ENCODE measurements at regions not wholly inside any gene's neighbourhood (a gene's known extent, or its start where the extent isn't known, plus 50 kb on each side); places are given as distances from the start of the nearest gene placed in this dataset.

GRCh38 chr10:108471420-108471819 is 1306.9 kb upstream of the SORCS1 start:
- H3K27me3 ChIP-seq (ENCODE audit: insufficient read depth, low read depth): no peaks in the 10 kb centered on the region
- no peak for TF ChIP-seq EZH2 (IDR thresholded peaks at IDR 0.05; ENCODE audit: low read depth)
- TF ChIP-seq, protein P1, sequence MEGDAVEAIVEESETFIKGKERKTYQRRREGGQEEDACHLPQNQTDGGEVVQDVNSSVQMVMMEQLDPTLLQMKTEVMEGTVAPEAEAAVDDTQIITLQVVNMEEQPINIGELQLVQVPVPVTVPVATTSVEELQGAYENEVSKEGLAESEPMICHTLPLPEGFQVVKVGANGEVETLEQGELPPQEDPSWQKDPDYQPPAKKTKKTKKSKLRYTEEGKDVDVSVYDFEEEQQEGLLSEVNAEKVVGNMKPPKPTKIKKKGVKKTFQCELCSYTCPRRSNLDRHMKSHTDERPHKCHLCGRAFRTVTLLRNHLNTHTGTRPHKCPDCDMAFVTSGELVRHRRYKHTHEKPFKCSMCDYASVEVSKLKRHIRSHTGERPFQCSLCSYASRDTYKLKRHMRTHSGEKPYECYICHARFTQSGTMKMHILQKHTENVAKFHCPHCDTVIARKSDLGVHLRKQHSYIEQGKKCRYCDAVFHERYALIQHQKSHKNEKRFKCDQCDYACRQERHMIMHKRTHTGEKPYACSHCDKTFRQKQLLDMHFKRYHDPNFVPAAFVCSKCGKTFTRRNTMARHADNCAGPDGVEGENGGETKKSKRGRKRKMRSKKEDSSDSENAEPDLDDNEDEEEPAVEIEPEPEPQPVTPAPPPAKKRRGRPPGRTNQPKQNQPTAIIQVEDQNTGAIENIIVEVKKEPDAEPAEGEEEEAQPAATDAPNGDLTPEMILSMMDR (conservative IDR thresholded peaks at IDR 0.05): no peak
- no TSS peak for BruUV-seq (replicated peaks)

DNA sequence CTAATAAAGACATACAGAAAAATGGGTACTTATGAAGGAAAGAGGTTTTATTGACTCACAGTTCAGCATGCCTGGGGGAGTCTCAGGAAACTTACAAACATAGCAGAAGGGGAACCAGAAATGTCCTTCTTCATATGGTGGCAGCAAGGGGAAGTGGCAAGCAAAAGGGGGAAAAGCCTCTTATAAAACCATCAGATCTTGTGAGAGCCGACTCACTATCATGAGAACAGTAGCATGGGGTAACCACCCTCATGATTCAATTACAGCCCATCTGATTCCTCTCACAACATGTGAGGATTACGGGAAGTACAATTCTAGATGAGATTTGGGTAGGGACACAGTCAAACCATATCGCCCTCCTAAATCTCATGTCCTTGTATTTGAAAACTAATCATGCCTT is 1305.4 kb upstream of the SORCS1 start:
- H3K9me2 ChIP-seq (ENCODE audit: insufficient read depth): no peaks in the 10 kb centered on the region
- no peak overlapping the region for H3K4me2 ChIP-seq
- no peak overlapping the region for H3K27ac ChIP-seq
- H3K36me3 ChIP-seq (ENCODE audit: low read depth): no peaks in the 10 kb centered on the region
- no TSS peak for BruUV-seq (replicated peaks)
- H3F3A ChIP-seq (ENCODE audit: insufficient read depth, low read depth): no peaks in the 10 kb centered on the region
- no peaks in the 10 kb centered on the region for H3K79me2 ChIP-seq (ENCODE audit: low read depth)
- H3K4me3 ChIP-seq: no peak overlapping the region
- CTCF ChIA-PET: no interaction called here
- H3K4me1 ChIP-seq (replicated peaks; ENCODE audit: insufficient read depth): no peaks in the 10 kb centered on the region
- H3K27me3 ChIP-seq (ENCODE audit: insufficient read depth, low read depth): no peaks in the 10 kb centered on the region
- POLR2A ChIA-PET (ENCODE audit: unreplicated experiment): no interaction called here
- intact Hi-C loops (cut with micrococcal nuclease; ENCODE audit: unreplicated experiment): no loop called here
- no peaks in the 10 kb centered on the region for H4K20me1 ChIP-seq (ENCODE audit: insufficient read depth)
- no peak overlapping the region for H2AFZ ChIP-seq
- H3K9me3 ChIP-seq (ENCODE audit: insufficient read depth, low read depth): no peaks in the 10 kb centered on the region
- no peak for DNase-seq
- no peak for TF ChIP-seq EZH2 (IDR thresholded peaks at IDR 0.05; ENCODE audit: low read depth)
- TF ChIP-seq, protein P1 (conservative IDR thresholded peaks at IDR 0.05): no peak

More at GRCh38 chr10:108471420-108471819, 1306.9 kb upstream of the SORCS1 start:
- no peak overlapping the region for H3K4me2 ChIP-seq
- H3K9me3 ChIP-seq (ENCODE audit: insufficient read depth, low read depth): no peaks in the 10 kb centered on the region
- ChIA-PET POLR2A (ENCODE audit: unreplicated experiment) (no interaction called here), CTCF (no interaction called here)
- no peaks in the 10 kb centered on the region for H3K36me3 ChIP-seq (ENCODE audit: low read depth)
- H4K20me1 ChIP-seq (ENCODE audit: insufficient read depth): no peaks in the 10 kb centered on the region
- no peaks in the 10 kb centered on the region for H3K9me2 ChIP-seq (ENCODE audit: insufficient read depth)
- no peak overlapping the region for H2AFZ ChIP-seq
- no peaks in the 10 kb centered on the region for H3F3A ChIP-seq (ENCODE audit: insufficient read depth, low read depth)
- no peak overlapping the region for H3K4me3 ChIP-seq
- H3K79me2 ChIP-seq (ENCODE audit: low read depth): no peaks in the 10 kb centered on the region
- H3K4me1 ChIP-seq (replicated peaks; ENCODE audit: insufficient read depth): no peaks in the 10 kb centered on the region
- H3K27ac ChIP-seq: no peak overlapping the region
- DNase-seq: no peak
- intact Hi-C loops (cut with micrococcal nuclease; ENCODE audit: unreplicated experiment): no loop called here

DNA sequence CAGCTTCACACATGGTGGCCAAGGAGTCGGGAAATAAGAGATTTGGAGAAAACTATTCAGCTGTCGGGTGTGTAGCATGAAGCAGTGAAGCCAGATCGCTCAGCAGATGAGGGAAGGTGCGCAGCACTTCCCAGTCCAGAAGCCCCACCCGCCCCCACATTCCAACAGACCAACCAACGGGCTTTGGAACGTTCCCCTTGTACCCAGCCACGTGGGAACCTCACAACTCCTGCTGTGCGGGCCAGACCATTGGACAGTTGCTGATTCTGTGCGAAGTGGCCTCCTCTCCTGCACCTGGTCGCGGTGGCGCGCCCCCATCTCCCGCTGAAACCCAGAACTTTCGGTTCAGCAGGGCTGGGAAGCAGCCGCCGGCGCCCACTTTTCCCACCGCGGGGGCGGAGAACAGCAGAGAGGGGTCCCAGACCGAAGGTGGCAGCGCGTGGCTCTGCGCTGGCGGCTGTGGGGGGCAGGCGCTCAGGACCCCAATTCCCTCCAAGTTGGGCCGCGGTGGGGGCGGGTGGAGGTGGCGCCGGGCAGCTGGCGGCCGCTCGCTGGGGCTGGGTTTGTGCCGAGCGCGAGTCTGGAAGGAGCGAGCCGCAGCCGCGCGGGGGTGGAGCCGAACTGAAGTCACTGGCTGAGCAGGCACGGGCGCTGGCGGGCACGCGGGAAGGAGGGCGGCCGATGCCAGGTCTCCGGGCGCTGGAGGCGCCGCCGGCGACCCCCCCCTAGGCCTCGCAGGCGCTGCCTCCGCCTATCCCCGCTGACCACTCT is 1301.5 kb upstream of the SORCS1 start:
- no peak overlapping the region for H2AFZ ChIP-seq
- no peaks in the 10 kb centered on the region for H3K27me3 ChIP-seq (ENCODE audit: insufficient read depth, low read depth)
- no peaks in the 10 kb centered on the region for H3F3A ChIP-seq (ENCODE audit: insufficient read depth, low read depth)
- no peaks in the 10 kb centered on the region for H3K36me3 ChIP-seq (ENCODE audit: low read depth)
- ChIA-PET POLR2A (ENCODE audit: unreplicated experiment) (no interaction called here), CTCF (no interaction called here)
- H4K20me1 ChIP-seq (ENCODE audit: insufficient read depth): no peaks in the 10 kb centered on the region
- H3K9me3 ChIP-seq (ENCODE audit: insufficient read depth, low read depth): no peaks in the 10 kb centered on the region
- intact Hi-C loops (cut with micrococcal nuclease; ENCODE audit: unreplicated experiment): no loop called here
- H3K27ac ChIP-seq: no peak overlapping the region
- H3K4me1 ChIP-seq (replicated peaks; ENCODE audit: insufficient read depth): no peaks in the 10 kb centered on the region
- no peak for DNase-seq
- H3K79me2 ChIP-seq (ENCODE audit: low read depth): no peaks in the 10 kb centered on the region
- no peak overlapping the region for H3K4me3 ChIP-seq
- no peaks in the 10 kb centered on the region for H3K9me2 ChIP-seq (ENCODE audit: insufficient read depth)
- no peak for TF ChIP-seq EZH2 (IDR thresholded peaks at IDR 0.05; ENCODE audit: low read depth)
- TF ChIP-seq, protein P1 (conservative IDR thresholded peaks at IDR 0.05): no peak
- BruUV-seq (replicated peaks): no TSS peak
- H3K4me2 ChIP-seq: no peak overlapping the region

Data from PC-9 (cell line).